SK-N-SH treated with all-trans-retinoic acid at 6 μM for 48 hours (cell line): ENCODE measurements at regions not wholly inside any gene's neighbourhood (a gene's known extent, or its start where the extent isn't known, plus 50 kb on each side); places are given as distances from the start of the nearest gene placed in this dataset.

ENCODE experiments used
- ATAC-seq: fragments of 200-7000 bp; cut with Tn5 transposase; 3 replicates; pipeline ENCODE4 v1.9.1; 2020; ENCODE audit warnings: mild to moderate bottlenecking, moderate library complexity
- ARNTL ChIP-seq: fragments of 450-650 bp; formaldehyde crosslinking; IDR thresholded peaks from 2 replicates; pipeline ENCODE4 v1.5.0; 2020; ENCODE audit warnings: low read depth, mild to moderate bottlenecking, moderate library complexity, borderline replicate concordance
- BACH2 ChIP-seq: fragments of 250-450 bp; sonication (Bioruptor Pico); IDR thresholded peaks from 2 replicates; pipeline ENCODE4 v1.9.0; 2021; ENCODE audit warnings: mild to moderate bottlenecking, borderline replicate concordance
- CSDC2 ChIP-seq: fragments of 250-450 bp; sonication (Bioruptor Pico); IDR thresholded peaks from 2 replicates; pipeline ENCODE4 v1.5.0; 2020; ENCODE audit warnings: mild to moderate bottlenecking, moderate library complexity
- ESRRG ChIP-seq: fragments of 250-450 bp; sonication (Bioruptor Pico); IDR thresholded peaks from 2 replicates; pipeline ENCODE4 v1.6.1; 2021; ENCODE audit warnings: mild to moderate bottlenecking
- OSR1 ChIP-seq: fragments of 250-450 bp; sonication (Bioruptor Pico); IDR thresholded peaks from 2 replicates; pipeline ENCODE4 v1.8.0; 2022; ENCODE audit warnings: moderate library complexity, mild to moderate bottlenecking, inconsistent platforms
- RARB ChIP-seq: fragments of 250-450 bp; sonication (Bioruptor Pico); IDR thresholded peaks from 2 replicates; pipeline ENCODE4 v1.8.0; 2021; ENCODE audit warnings: mild to moderate bottlenecking, moderate library complexity
- TCF4 ChIP-seq: fragments of 250-450 bp; sonication (Bioruptor Pico); IDR thresholded peaks from 2 replicates; pipeline ENCODE4 v1.8.0; 2021; ENCODE audit warnings: mild to moderate bottlenecking, moderate library complexity, borderline replicate concordance
- TOX ChIP-seq: fragments of 250-450 bp; sonication (Bioruptor Pico); IDR thresholded peaks from 2 replicates; pipeline ENCODE4 v1.8.0; 2021; ENCODE audit warnings: mild to moderate bottlenecking, moderate library complexity, borderline replicate concordance
- ZC3H10 ChIP-seq: fragments of 250-450 bp; sonication (Bioruptor Pico); IDR thresholded peaks from 2 replicates; pipeline ENCODE4 v1.5.1; 2021; ENCODE audit warnings: mild to moderate bottlenecking, moderate library complexity
- ZFP3 ChIP-seq: fragments of 250-450 bp; sonication (Bioruptor Pico); IDR thresholded peaks from 2 replicates; pipeline ENCODE4 v1.5.0; 2020; ENCODE audit warnings: mild to moderate bottlenecking, moderate library complexity
- ZFP30 ChIP-seq: fragments of 450-650 bp; formaldehyde crosslinking; IDR thresholded peaks from 2 replicates; pipeline ENCODE4 v1.5.0; 2022; ENCODE audit warnings: mild to moderate bottlenecking, moderate library complexity
- ZNF565 ChIP-seq: fragments of 450-650 bp; formaldehyde crosslinking; conservative IDR thresholded peaks from 2 replicates; pipeline ENCODE4 v1.5.0; 2020; ENCODE audit warnings: low read depth, mild to moderate bottlenecking, moderate library complexity
- ZNF70 ChIP-seq: fragments of 450-650 bp; formaldehyde crosslinking; IDR thresholded peaks from 2 replicates; pipeline ENCODE4 v1.5.0; 2020; ENCODE audit warnings: mild to moderate bottlenecking, moderate library complexity
- ZNF8 ChIP-seq: fragments of 450-650 bp; formaldehyde crosslinking; IDR thresholded peaks from 2 replicates; pipeline ENCODE4 v1.5.0; 2020; ENCODE audit warnings: mild to moderate bottlenecking, moderate library complexity
- TF ChIP-seq, protein P1 (sequence below): fragments of 250-450 bp; sonication (Bioruptor Pico); IDR thresholded peaks from 2 replicates; pipeline ENCODE4 v1.5.1; 2021; ENCODE audit warnings: mild to moderate bottlenecking, moderate library complexity
- TF ChIP-seq, protein P2 (sequence below): fragments of 250-450 bp; sonication (Bioruptor Pico); IDR thresholded peaks from 2 replicates; pipeline ENCODE4 v1.8.0; 2020; ENCODE audit warnings: mild to moderate bottlenecking, moderate library complexity, borderline replicate concordance
- TF ChIP-seq, protein P3 (sequence below): fragments of 250-450 bp; sonication (Bioruptor Pico); IDR thresholded peaks from 2 replicates; pipeline ENCODE4 v1.5.1; 2020; ENCODE audit warnings: low read depth, mild to moderate bottlenecking, moderate library complexity
- TF ChIP-seq, protein P4 (sequence below): fragments of 250-450 bp; sonication (Bioruptor Pico); IDR thresholded peaks from 2 replicates; pipeline ENCODE4 v1.5.0; 2020; ENCODE audit warnings: mild to moderate bottlenecking, moderate library complexity
- TF ChIP-seq, protein P5 (sequence below): fragments of 250-450 bp; sonication (Bioruptor Pico); IDR thresholded peaks from 2 replicates; pipeline ENCODE4 v1.8.0; 2021; ENCODE audit warnings: low read depth, mild to moderate bottlenecking, moderate library complexity, borderline replicate concordance

DNA sequence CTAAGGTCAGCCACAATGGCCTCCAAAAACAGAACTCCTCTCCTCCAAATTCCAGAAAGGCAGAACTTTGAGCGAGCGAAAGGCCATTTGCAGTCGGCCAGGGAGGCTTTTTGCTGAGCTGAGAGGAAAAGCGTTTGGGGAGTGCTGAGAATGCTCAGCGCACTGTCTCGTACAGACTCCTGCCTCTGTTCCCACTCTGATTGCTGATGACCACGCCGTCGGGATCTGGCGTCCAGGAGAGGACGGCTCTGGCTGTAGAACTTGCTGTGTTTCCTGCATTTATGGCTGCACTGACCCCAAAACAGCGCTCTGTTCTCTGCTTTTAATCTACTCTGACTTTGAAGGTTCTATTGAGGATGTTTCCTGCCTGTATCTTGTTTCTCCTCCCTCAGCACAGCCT is 82.4 kb upstream of the WSCD2 start:
- TF ChIP-seq, protein P1, sequence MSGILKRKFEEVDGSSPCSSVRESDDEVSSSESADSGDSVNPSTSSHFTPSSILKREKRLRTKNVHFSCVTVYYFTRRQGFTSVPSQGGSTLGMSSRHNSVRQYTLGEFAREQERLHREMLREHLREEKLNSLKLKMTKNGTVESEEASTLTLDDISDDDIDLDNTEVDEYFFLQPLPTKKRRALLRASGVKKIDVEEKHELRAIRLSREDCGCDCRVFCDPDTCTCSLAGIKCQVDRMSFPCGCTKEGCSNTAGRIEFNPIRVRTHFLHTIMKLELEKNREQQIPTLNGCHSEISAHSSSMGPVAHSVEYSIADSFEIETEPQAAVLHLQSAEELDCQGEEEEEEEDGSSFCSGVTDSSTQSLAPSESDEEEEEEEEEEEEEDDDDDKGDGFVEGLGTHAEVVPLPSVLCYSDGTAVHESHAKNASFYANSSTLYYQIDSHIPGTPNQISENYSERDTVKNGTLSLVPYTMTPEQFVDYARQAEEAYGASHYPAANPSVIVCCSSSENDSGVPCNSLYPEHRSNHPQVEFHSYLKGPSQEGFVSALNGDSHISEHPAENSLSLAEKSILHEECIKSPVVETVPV (CRISPR knock-in tag), result no peak
- no peak for TF ChIP-seq ZC3H10 (CRISPR knock-in tag)
- no peak for TF ChIP-seq ZNF70 (CRISPR knock-in tag)
- TF ChIP-seq ZFP3, result no peak
- TF ChIP-seq ESRRG (CRISPR knock-in tag), result no peak
- TF ChIP-seq, protein P2, sequence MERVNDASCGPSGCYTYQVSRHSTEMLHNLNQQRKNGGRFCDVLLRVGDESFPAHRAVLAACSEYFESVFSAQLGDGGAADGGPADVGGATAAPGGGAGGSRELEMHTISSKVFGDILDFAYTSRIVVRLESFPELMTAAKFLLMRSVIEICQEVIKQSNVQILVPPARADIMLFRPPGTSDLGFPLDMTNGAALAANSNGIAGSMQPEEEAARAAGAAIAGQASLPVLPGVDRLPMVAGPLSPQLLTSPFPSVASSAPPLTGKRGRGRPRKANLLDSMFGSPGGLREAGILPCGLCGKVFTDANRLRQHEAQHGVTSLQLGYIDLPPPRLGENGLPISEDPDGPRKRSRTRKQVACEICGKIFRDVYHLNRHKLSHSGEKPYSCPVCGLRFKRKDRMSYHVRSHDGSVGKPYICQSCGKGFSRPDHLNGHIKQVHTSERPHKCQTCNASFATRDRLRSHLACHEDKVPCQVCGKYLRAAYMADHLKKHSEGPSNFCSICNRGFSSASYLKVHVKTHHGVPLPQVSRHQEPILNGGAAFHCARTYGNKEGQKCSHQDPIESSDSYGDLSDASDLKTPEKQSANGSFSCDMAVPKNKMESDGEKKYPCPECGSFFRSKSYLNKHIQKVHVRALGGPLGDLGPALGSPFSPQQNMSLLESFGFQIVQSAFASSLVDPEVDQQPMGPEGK (CRISPR knock-in tag), result no peak
- no peak for TF ChIP-seq TOX (CRISPR knock-in tag)
- no peak for TF ChIP-seq RARB (CRISPR knock-in tag)
- TF ChIP-seq ZNF565 (CRISPR knock-in tag), result no peak
- TF ChIP-seq BACH2, result no peak
- TF ChIP-seq, protein P3, sequence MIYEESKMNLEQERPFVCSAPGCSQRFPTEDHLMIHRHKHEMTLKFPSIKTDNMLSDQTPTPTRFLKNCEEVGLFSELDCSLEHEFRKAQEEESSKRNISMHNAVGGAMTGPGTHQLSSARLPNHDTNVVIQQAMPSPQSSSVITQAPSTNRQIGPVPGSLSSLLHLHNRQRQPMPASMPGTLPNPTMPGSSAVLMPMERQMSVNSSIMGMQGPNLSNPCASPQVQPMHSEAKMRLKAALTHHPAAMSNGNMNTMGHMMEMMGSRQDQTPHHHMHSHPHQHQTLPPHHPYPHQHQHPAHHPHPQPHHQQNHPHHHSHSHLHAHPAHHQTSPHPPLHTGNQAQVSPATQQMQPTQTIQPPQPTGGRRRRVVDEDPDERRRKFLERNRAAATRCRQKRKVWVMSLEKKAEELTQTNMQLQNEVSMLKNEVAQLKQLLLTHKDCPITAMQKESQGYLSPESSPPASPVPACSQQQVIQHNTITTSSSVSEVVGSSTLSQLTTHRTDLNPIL (CRISPR knock-in tag), result no peak
- ATAC-seq, result no peak

DNA sequence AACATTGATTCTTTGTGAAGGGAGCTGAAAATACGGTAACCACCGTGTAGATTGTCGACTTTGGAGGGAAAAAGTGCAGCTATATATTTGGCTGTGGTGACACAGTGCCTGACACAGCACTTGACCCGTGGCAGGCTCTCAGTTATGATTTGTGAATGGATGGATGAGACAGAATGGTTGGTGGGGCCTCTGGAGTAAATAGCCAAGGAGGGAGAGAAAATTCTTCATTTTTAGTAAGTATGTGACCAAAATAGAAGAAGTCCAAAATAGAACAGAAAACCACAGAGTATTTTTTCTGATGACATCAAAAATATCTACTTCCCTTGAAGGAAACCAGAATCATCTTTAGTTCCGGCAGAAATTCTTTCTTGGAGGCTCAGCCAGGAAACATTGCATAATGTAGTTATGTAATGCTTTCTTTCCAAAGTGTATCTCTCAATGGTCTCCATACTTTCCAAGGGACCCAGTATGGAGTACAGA is 82.0 kb upstream of the WSCD2 start:
- TF ChIP-seq OSR1 (no peak), TCF4 (CRISPR knock-in tag) (no peak), ZC3H10 (CRISPR knock-in tag) (no peak), ESRRG (CRISPR knock-in tag) (no peak), CSDC2 (no peak), ZNF8 (CRISPR knock-in tag) (no peak), ZNF565 (CRISPR knock-in tag) (no peak), ARNTL (CRISPR knock-in tag) (no peak), TOX (CRISPR knock-in tag) (no peak), BACH2 (no peak), ZFP30 (no peak)
- TF ChIP-seq, protein P3 (CRISPR knock-in tag), result no peak
- TF ChIP-seq, protein P4, sequence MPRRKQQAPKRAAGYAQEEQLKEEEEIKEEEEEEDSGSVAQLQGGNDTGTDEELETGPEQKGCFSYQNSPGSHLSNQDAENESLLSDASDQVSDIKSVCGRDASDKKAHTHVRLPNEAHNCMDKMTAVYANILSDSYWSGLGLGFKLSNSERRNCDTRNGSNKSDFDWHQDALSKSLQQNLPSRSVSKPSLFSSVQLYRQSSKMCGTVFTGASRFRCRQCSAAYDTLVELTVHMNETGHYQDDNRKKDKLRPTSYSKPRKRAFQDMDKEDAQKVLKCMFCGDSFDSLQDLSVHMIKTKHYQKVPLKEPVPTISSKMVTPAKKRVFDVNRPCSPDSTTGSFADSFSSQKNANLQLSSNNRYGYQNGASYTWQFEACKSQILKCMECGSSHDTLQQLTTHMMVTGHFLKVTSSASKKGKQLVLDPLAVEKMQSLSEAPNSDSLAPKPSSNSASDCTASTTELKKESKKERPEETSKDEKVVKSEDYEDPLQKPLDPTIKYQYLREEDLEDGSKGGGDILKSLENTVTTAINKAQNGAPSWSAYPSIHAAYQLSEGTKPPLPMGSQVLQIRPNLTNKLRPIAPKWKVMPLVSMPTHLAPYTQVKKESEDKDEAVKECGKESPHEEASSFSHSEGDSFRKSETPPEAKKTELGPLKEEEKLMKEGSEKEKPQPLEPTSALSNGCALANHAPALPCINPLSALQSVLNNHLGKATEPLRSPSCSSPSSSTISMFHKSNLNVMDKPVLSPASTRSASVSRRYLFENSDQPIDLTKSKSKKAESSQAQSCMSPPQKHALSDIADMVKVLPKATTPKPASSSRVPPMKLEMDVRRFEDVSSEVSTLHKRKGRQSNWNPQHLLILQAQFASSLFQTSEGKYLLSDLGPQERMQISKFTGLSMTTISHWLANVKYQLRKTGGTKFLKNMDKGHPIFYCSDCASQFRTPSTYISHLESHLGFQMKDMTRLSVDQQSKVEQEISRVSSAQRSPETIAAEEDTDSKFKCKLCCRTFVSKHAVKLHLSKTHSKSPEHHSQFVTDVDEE (CRISPR knock-in tag), result no peak
- TF ChIP-seq, protein P5, sequence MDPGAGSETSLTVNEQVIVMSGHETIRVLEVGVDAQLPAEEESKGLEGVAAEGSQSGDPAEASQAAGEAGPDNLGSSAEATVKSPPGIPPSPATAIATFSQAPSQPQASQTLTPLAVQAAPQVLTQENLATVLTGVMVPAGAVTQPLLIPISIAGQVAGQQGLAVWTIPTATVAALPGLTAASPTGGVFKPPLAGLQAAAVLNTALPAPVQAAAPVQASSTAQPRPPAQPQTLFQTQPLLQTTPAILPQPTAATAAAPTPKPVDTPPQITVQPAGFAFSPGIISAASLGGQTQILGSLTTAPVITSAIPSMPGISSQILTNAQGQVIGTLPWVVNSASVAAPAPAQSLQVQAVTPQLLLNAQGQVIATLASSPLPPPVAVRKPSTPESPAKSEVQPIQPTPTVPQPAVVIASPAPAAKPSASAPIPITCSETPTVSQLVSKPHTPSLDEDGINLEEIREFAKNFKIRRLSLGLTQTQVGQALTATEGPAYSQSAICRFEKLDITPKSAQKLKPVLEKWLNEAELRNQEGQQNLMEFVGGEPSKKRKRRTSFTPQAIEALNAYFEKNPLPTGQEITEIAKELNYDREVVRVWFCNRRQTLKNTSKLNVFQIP (CRISPR knock-in tag), result no peak
- TF ChIP-seq, protein P2 (CRISPR knock-in tag), result no peak
- ATAC-seq, result no peak
